ENCODE measurements at regions not wholly inside any gene's neighbourhood (a gene's known extent, or its start where the extent isn't known, plus 50 kb on each side); places are given as distances from the start of the nearest gene placed in this dataset.

DNA sequence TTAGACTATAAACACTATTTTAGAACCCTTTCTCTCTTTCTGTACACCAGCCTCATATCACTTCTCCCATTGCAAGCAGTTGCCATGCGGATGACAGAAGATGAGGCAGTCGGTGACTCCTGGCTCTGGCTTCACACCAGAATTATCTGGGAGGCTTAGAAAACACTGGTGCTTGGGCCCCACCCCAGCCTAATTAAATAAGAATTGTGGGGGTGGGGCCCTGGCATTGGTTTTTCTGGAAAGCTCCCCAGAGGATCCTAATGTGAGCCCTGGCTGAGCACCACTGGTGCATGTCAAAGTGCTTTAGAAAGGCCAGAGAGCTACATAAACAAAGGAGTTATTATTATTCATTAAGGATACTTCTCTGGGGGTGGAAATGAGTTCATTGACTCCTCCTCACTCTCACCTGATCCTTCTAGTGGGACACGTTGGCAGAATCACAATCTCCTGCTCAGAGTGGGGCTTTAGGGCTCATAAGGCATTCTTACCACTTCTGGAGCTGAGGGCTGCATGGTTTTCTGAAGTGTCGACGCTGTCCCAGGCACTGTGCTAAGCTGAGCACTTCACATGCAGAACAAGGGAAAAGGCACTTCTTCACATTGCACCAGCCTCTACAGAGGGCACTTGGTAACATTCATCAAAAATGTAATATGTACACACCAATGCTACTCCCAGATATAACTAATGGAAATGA, 188.5 kb upstream of the TLE3 start:
- no peak for DNase-seq (ENCODE audit: low read depth in 1 of 2, low spot score in 1 of 2)
- no peak overlapping the region for H3K27ac ChIP-seq (replicated peaks)
- no peak for TF ChIP-seq CTCF (IDR thresholded peaks at IDR 0.05; ENCODE audit: insufficient read depth, low read length)
- TF ChIP-seq REST (IDR thresholded peaks at IDR 0.05; ENCODE audit: insufficient replicate concordance, low read depth): no peak
- no peak for TF ChIP-seq POLR2AphosphoS5 (IDR thresholded peaks at IDR 0.05; ENCODE audit: low read depth)
- TF ChIP-seq GABPA (IDR thresholded peaks at IDR 0.05; ENCODE audit: low read depth): no peak
- TF ChIP-seq SPI1 (IDR thresholded peaks at IDR 0.05; ENCODE audit: borderline replicate concordance, low read depth): no peak
- no peaks in the 10 kb centered on the region for H3K27me3 ChIP-seq (ENCODE audit: insufficient read depth, poor library complexity, severe bottlenecking)
- no peak overlapping the region for H3K4me3 ChIP-seq (replicated peaks; ENCODE audit: insufficient read depth, low read length)

DNA sequence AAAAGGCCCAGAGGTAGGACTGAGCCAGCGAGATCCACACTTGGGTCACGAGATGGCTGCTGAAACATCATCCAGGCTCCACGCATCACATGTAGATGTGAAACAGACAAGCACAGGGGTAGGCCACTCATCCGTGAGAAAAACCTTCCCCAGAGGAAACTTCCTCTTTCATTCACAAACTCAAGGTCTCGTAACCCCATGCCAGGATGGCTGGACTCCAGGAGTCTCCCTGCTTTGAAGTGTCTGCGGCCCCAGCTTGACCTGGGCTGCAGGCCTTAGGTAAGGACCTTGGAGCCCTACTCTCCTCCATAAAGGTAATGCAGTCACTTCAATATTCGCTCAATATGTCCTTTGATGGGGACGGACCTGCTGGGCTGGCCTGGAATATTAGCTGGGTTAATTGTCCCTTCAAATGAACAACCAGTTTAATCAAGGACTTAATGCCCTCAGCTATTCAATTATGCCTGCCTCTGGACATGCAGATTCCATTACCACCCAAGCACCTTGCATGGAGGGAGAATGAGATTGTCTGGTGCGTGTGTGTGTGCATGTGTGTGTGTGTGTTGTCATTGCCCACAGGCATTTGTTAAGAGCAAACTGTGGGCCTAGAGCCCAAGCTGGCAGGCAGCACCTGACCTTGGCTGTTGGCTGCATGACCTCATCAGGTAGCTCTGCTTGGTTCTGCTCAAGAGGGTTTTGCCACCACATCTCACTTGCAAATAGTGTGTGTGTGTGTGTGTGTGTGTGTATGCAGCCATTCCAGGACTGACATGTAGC, 186.9 kb upstream of the TLE3 start:
- peak in 1 of 2 experiments; percentile 10 for DNase-seq (ENCODE audit: low read depth in 1 of 2, low spot score in 1 of 2)
- Histone ChIP-seq H3K27ac (replicated peaks) (no peak overlapping the region), H3K27me3 (ENCODE audit: insufficient read depth, poor library complexity, severe bottlenecking) (no peaks in the 10 kb centered on the region), H3K4me3 (replicated peaks; ENCODE audit: insufficient read depth, low read length) (no peak overlapping the region)
- no peak for TF ChIP-seq SPI1 (IDR thresholded peaks at IDR 0.05; ENCODE audit: borderline replicate concordance, low read depth)
- TF ChIP-seq POLR2AphosphoS5 (IDR thresholded peaks at IDR 0.05; ENCODE audit: low read depth): no peak
- no peak for TF ChIP-seq GABPA (IDR thresholded peaks at IDR 0.05; ENCODE audit: low read depth)
- TF ChIP-seq REST (IDR thresholded peaks at IDR 0.05; ENCODE audit: insufficient replicate concordance, low read depth): no peak
- TF ChIP-seq CTCF (IDR thresholded peaks at IDR 0.05; ENCODE audit: insufficient read depth, low read length): no peak

- H3K27ac ChIP-seq (replicated peaks): no peak overlapping the region
- H3K4me3 ChIP-seq (replicated peaks; ENCODE audit: insufficient read depth, low read length): no peak overlapping the region
- no peak for DNase-seq (ENCODE audit: low read depth in 1 of 2, low spot score in 1 of 2)
- no peaks in the 10 kb centered on the region for H3K27me3 ChIP-seq (ENCODE audit: insufficient read depth, poor library complexity, severe bottlenecking)
- TF ChIP-seq GABPA (IDR thresholded peaks at IDR 0.05; ENCODE audit: low read depth) (no peak), CTCF (IDR thresholded peaks at IDR 0.05; ENCODE audit: insufficient read depth, low read length) (no peak), SPI1 (IDR thresholded peaks at IDR 0.05; ENCODE audit: borderline replicate concordance, low read depth) (no peak), REST (IDR thresholded peaks at IDR 0.05; ENCODE audit: insufficient replicate concordance, low read depth) (no peak), POLR2AphosphoS5 (IDR thresholded peaks at IDR 0.05; ENCODE audit: low read depth) (no peak)
These were observed 185.8 kb upstream of the TLE3 start for GRCh38 chr15:70283511-70283910.
